Testis (tissue), 2 donors: ENCODE measurements at regions not wholly inside any gene's neighbourhood (a gene's known extent, or its start where the extent isn't known, plus 50 kb on each side); places are given as distances from the start of the nearest gene placed in this dataset.

Experiments
- DNase-seq: peaks from one replicate; pipeline ENCODE4 v3.0.0-alpha.2; 2019
- H3K27ac ChIP-seq, 2 donors: fragments of 200-600 bp; sonication (generic); one replicate each; pipeline ENCODE4 v1.5.1; 2019
- H3K27me3 ChIP-seq: fragments of 200-600 bp; sonication (generic); one replicate; pipeline ENCODE4 v1.5.1; 2019
- H3K36me3 ChIP-seq: fragments of 200-600 bp; sonication (generic); one replicate; pipeline ENCODE4 v1.5.1; 2017; ENCODE audit warnings: low read depth; ENCODE audit errors: missing control alignments
- H3K4me1 ChIP-seq: fragments of 200-600 bp; sonication (generic); one replicate; pipeline ENCODE4 v1.5.1; 2019
- H3K4me3 ChIP-seq, 2 donors: fragments of 200-600 bp; sonication (generic); one replicate each; pipeline ENCODE4 v1.5.1; 2017 to 2019
- H3K9me3 ChIP-seq: fragments of 200-600 bp; sonication (generic); one replicate; pipeline ENCODE4 v1.5.1; 2017
- POLR2A ChIP-seq: fragments of 450-650 bp; IDR thresholded peaks from one replicate; pipeline ENCODE4 v1.6.1; 2017; ENCODE audit warnings: antibody characterized with exemption, mild to moderate bottlenecking, moderate library complexity
- WGBS, 2 donors: methylation state at CpG; one replicate each; pipeline ENCODE4 v1.1.5; 2018; 5-methylcytosine and 5-hydroxymethylcytosine counted together
- intact Hi-C: fragments of 100-400 bp; cut with DNase I; formaldehyde crosslinking; loops from one replicate; pipeline ENCODE4 v1.15.1; 2023; ENCODE audit warnings: low total_unique reads
- TF ChIP-seq, protein P1 (sequence below), 3 experiments: fragments of 450-650 bp in 2 of 3; fragments of 200-600 bp in 1 of 3; sonication (generic) in 1 of 3; IDR thresholded peaks; one replicate each; pipeline ENCODE4 v1.5.1; 2016 to 2019; ENCODE audit warnings: antibody characterized with exemption in 3 of 3, mild to moderate bottlenecking in 2 of 3, moderate library complexity in 1 of 3

- Histone ChIP-seq H3K4me1 (no peaks in the 10 kb centered on the region), H3K36me3 (no peaks in the 10 kb centered on the region), H3K4me3 (peak overlapping the region in 1 of 2 donors; percentile 17), H3K9me3 (no peaks in the 10 kb centered on the region), H3K27me3 (no peaks in the 10 kb centered on the region), H3K27ac (no peak overlapping the region)
- TF ChIP-seq POLR2A, result no peak
- TF ChIP-seq, protein P1, sequence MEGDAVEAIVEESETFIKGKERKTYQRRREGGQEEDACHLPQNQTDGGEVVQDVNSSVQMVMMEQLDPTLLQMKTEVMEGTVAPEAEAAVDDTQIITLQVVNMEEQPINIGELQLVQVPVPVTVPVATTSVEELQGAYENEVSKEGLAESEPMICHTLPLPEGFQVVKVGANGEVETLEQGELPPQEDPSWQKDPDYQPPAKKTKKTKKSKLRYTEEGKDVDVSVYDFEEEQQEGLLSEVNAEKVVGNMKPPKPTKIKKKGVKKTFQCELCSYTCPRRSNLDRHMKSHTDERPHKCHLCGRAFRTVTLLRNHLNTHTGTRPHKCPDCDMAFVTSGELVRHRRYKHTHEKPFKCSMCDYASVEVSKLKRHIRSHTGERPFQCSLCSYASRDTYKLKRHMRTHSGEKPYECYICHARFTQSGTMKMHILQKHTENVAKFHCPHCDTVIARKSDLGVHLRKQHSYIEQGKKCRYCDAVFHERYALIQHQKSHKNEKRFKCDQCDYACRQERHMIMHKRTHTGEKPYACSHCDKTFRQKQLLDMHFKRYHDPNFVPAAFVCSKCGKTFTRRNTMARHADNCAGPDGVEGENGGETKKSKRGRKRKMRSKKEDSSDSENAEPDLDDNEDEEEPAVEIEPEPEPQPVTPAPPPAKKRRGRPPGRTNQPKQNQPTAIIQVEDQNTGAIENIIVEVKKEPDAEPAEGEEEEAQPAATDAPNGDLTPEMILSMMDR (IDR thresholded peaks at IDR 0.05), result no peak
- DNase-seq, result no peak
- intact Hi-C loops, result no loop called here
- WGBS, 2 donors, result 56 to 83% methylated on average over 13 of the region's 13 CpGs
These were observed 1170.5 kb upstream of the PABPC4L start for GRCh38 chr4:135372131-135372530.

DNA sequence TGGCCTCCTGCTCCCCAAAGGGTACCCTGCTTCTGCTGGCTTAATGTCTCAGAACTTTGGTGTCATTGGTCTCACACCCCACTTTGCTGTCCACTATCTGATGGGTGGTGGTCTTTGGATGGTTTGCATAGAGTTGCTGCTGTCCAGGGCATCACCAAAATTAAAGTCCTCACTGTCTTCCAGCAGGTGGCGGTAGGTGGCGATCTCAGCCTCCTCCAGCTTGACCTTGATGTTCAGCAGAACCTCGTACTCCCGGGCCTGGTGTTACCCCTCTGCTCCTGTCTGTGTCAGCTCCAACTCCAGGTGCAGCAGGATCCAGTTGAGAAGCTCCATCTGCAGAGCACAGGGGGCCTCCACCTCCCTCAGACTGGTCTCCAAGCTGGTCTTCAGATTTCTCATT lies 1169.5 kb upstream of the PABPC4L start:
- H3K4me1 ChIP-seq, result no peaks in the 10 kb centered on the region
- no peaks in the 10 kb centered on the region for H3K9me3 ChIP-seq
- H3K27ac ChIP-seq, result no peak overlapping the region
- H3K4me3 ChIP-seq, result no peak overlapping the region
- no peak for TF ChIP-seq POLR2A
- TF ChIP-seq, protein P1 (IDR thresholded peaks at IDR 0.05), result no peak
- DNase-seq, result peak; percentile 22
- no peaks in the 10 kb centered on the region for H3K27me3 ChIP-seq
- WGBS, 2 donors, result 65 to 100% methylated on average over 2 to 4 of the region's 4 CpGs
- intact Hi-C loops, result no loop called here
- no peaks in the 10 kb centered on the region for H3K36me3 ChIP-seq

DNA sequence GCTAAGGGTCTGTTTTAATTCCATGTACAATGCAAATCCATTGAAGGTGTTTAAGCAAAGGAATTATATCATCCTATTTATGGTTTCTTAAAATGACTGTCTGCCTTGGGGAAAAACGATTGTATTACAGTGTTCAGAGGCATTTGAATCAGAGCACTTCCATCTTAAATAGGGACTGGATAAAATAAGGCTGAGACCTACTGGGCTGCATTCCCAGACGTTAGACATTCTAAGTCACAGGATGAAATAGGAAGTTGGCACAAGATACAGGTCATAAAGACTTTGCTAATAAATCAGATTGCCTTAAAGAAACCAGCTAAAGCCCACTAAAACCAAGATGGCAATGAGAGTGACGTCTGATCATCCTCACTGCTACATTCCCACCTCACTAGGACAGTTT lies 1167.2 kb upstream of the PABPC4L start:
- H3K4me1 ChIP-seq, result no peaks in the 10 kb centered on the region
- no peaks in the 10 kb centered on the region for H3K27me3 ChIP-seq
- H3K36me3 ChIP-seq, result no peaks in the 10 kb centered on the region
- H3K4me3 ChIP-seq, result no peak overlapping the region
- H3K27ac ChIP-seq, result no peak overlapping the region
- intact Hi-C loops, result no loop called here
- H3K9me3 ChIP-seq, result no peaks in the 10 kb centered on the region
- DNase-seq, result no peak
- 54 to 60% methylated on average over 3 of the region's 3 CpGs for WGBS, 2 donors
- TF ChIP-seq POLR2A, result no peak
- TF ChIP-seq, protein P1 (IDR thresholded peaks at IDR 0.05), result no peak

GRCh38 chr4:135365065-135365464 lies 1163.5 kb upstream of the PABPC4L start:
- intact Hi-C loops, result no loop called here
- DNase-seq, result no peak

DNA sequence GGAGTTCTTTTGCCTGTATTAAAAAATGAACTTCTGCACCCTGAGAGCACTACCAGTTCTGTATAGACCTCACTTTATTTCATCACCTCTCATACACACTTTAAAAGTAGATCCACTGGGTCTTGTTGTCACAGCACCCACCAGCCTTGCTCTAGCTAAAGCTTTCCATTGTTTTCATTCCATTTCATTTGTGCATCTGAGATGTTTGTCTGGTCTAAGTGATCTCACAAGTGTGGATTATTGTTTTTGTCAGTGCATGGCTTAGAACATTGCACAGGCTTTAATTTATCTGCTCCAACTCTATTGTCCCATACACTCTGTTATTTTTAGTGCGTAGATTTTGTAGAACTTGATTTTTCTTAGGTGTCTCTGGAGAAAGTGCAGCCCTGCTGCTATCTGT lies 1157.5 kb upstream of the PABPC4L start:
- no peaks in the 10 kb centered on the region for H3K27me3 ChIP-seq
- intact Hi-C loops, result no loop called here
- WGBS, 2 donors, result 84 to 100% methylated on average over 1 of the region's 1 CpG
- H3K4me3 ChIP-seq, result no peak overlapping the region
- TF ChIP-seq POLR2A, result no peak
- TF ChIP-seq, protein P1 (IDR thresholded peaks at IDR 0.05), result no peak
- H3K9me3 ChIP-seq, result no peaks in the 10 kb centered on the region
- H3K27ac ChIP-seq, result no peak overlapping the region
- no peaks in the 10 kb centered on the region for H3K4me1 ChIP-seq
- DNase-seq, result no peak
- H3K36me3 ChIP-seq, result no peaks in the 10 kb centered on the region

More at GRCh38 chr4:135365065-135365464, 1163.5 kb upstream of the PABPC4L start:
- no peak overlapping the region for H3K27ac ChIP-seq
- no peaks in the 10 kb centered on the region for H3K4me1 ChIP-seq
- 81 to 84% methylated on average over 1 of the region's 1 CpG for WGBS, 2 donors
- H3K36me3 ChIP-seq, result no peaks in the 10 kb centered on the region
- H3K27me3 ChIP-seq, result no peaks in the 10 kb centered on the region
- no peak for TF ChIP-seq POLR2A
- TF ChIP-seq, protein P1 (IDR thresholded peaks at IDR 0.05), result no peak
- no peak overlapping the region for H3K4me3 ChIP-seq
- no peaks in the 10 kb centered on the region for H3K9me3 ChIP-seq
